Gastroesophageal sphincter (tissue), 3 donors: ENCODE measurements at regions not wholly inside any gene's neighbourhood (a gene's known extent, or its start where the extent isn't known, plus 50 kb on each side); places are given as distances from the start of the nearest gene placed in this dataset.

Experiments
- EP300 ChIP-seq: sonication (generic); formaldehyde crosslinking; IDR thresholded peaks from one replicate; pipeline ENCODE4 v1.6.1; 2017; ENCODE audit warnings: antibody characterized with exemption, mild to moderate bottlenecking
- POLR2A ChIP-seq, 2 donors: fragments of 450-650 bp; IDR thresholded peaks; one replicate each; pipeline ENCODE4 v1.6.1; 2017; ENCODE audit warnings: antibody characterized with exemption in 2 of 2, mild to moderate bottlenecking in 2 of 2, moderate library complexity in 1 of 2
- POLR2AphosphoS5 ChIP-seq: sonication (generic); formaldehyde crosslinking; IDR thresholded peaks from one replicate; pipeline ENCODE4 v1.6.1; 2017; ENCODE audit warnings: antibody characterized with exemption
- TF ChIP-seq, protein P1 (sequence below), 4 experiments: fragments of 200-600 bp in 2 of 4; fragments of 450-650 bp in 2 of 4; sonication (generic) in 1 of 4; IDR thresholded peaks; one replicate each; pipeline ENCODE4 v1.5.1; 2017 to 2019; ENCODE audit warnings: antibody characterized with exemption in 4 of 4, mild to moderate bottlenecking in 2 of 4, moderate library complexity in 2 of 4

DNA sequence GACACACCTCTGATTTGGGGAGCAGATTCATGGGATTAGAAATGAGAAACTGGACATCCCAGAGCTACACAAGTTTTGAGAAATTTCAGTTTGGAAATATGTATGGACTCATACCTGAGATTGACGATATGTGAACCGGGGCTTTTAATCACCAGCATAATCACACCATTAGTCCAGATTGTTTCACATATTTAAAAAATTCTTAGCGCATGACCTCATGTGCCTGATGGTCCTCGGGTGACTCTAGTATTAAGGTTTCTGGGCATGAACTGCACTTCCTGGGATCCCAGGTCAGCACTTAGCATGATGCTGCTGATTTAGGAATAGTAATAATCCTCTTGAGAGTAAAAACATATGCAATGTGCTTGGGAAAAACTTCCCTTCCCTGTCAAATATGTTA, 91.9 kb upstream of the BCOR start:
- TF ChIP-seq, protein P1, sequence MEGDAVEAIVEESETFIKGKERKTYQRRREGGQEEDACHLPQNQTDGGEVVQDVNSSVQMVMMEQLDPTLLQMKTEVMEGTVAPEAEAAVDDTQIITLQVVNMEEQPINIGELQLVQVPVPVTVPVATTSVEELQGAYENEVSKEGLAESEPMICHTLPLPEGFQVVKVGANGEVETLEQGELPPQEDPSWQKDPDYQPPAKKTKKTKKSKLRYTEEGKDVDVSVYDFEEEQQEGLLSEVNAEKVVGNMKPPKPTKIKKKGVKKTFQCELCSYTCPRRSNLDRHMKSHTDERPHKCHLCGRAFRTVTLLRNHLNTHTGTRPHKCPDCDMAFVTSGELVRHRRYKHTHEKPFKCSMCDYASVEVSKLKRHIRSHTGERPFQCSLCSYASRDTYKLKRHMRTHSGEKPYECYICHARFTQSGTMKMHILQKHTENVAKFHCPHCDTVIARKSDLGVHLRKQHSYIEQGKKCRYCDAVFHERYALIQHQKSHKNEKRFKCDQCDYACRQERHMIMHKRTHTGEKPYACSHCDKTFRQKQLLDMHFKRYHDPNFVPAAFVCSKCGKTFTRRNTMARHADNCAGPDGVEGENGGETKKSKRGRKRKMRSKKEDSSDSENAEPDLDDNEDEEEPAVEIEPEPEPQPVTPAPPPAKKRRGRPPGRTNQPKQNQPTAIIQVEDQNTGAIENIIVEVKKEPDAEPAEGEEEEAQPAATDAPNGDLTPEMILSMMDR (IDR thresholded peaks at IDR 0.05): no peak
- no peak for TF ChIP-seq POLR2A (IDR thresholded peaks at IDR 0.05)
- TF ChIP-seq POLR2AphosphoS5: no peak
- TF ChIP-seq EP300: no peak
